Stimulated activated naive CD4-positive, alpha-beta T cell (primary cell): ENCODE measurements at regions not wholly inside any gene's neighbourhood (a gene's known extent, or its start where the extent isn't known, plus 50 kb on each side); places are given as distances from the start of the nearest gene placed in this dataset.

Experiments
- DNase-seq, 6 experiments: peaks; one replicate each; lab custom pipeline; 2025; lab: John Stamatoyannopoulos, UW

DNA sequence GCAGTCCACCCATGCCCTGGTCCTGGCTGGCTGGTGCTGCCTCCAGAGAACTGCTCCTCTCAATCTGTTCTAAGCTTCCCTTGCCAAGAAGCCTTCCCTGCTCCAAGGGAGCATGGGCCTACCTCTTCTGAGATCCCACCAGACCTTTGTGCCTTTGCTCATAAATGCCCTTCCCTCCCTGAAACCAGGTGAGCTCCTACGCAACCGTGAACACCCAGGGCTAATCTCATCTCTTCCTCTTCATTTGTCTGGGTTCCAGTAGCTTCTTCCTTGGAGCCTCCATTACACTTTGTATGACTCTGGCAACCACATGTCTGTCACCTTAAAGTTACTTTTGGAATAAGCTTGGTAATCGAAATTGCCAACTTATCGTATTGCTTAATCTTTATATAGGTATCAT is 270.6 kb downstream of the PBX3 start:
- DNase-seq, result no peak

DNA sequence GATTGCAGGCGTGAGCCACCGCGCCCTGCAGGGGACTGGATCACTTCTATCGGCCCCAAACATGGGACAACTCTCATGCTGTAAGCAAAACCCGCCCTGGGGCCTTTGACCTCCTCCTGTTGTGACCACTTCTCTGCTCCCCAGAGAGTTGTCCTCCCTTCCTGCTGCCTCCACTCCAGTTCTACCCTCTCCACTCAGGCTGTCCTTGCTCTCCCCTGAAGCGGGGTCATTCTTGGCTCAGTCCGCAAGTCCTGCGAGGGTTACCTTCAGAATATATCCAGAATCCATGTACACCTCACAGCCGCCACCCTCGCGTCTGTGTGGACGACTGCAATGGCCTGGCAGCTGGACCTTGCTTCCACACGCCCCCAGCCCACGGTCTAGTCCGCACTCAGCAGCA is 273.7 kb downstream of the PBX3 start:
- no peak for DNase-seq

DNA sequence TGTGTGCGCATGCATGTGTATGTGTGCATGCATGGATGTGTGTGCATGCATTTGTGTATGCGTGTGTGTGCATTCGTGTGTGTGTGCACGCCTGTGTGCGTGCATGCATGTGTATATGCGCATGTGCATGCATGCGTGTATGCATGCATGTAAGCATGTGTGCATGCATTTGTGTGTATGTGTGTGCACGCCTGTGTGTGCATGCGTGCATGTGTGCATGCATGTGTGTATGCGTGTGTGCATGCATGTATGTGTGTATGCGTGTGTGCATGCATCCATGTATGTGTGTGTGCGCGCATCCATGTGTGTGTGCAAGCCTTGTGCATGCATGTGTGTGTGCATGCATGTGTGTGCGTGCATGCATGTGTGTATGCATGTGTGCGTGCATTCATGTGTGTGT is 276.8 kb downstream of the PBX3 start:
- DNase-seq, result no peak

DNA sequence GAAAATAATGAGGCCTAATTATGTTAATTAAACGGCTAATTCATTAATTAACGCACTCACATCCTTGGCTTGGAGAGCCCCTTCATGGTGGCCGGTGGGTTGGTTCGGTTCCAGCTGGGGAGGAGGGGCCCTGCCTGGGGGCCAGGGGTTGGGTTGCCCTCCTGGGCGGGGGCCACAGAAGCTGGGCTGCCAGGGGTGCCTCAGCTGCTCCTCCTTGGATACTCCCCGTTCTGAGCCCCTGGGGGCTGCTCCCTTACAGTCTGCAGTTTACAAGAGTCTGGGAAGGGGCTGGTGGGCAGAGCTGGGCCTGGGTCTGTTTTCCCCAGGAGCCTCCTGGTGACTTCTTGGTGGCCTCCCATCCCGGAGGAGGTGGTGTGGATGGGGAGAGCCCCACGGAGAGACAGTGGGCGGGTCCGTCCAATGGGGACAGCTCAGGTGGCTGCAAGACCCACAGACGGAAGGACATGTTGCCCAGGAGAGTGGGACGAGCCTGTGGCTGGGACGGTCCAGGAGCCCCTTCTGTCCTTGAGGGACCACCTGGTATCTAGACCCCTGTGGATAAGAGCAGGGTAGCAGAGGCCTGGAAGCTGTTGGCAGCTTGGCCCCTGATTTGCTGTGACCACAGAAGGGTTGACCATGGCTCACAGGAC is 277.5 kb downstream of the PBX3 start:
- DNase-seq, result no peak

DNA sequence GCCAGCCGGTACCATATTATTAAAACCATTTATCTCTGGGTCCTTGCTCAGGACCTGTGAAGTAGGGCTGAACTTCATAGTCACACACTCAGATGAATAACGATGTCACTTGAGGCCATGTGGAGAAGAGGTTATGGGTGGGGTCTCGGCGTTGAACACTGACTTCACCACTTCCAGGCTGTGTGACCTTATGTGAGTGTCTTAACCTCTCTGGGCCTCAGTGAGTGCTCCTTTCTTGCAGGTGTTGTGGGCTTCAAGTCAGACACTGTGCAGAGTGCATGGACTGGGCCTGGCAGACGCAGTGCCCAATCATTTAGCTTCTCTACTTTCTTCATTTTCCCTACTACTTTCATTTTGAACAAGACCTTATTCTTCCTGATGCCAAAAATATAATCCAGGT is 278.8 kb downstream of the PBX3 start:
- no peak for DNase-seq

DNA sequence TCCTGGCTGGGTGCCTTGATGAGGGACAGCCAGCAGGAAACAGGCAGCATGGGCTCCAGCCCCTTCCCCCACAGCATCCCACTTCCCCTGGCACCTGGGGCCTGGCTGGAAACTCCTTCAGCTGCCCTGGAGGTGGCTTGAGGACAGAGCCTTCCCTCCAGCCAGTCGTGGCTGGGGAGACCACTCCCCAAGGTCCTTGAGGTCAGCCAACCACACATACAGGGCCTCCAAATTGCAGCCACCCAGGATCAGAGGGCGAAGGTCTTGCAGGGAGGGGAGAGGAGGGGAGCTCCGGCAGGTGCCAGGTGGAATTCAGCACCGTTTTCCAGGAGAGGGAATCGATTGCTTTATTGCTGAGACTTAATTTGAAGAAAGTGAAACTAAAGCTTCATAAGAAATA is 280.4 kb downstream of the PBX3 start:
- no peak for DNase-seq

DNA sequence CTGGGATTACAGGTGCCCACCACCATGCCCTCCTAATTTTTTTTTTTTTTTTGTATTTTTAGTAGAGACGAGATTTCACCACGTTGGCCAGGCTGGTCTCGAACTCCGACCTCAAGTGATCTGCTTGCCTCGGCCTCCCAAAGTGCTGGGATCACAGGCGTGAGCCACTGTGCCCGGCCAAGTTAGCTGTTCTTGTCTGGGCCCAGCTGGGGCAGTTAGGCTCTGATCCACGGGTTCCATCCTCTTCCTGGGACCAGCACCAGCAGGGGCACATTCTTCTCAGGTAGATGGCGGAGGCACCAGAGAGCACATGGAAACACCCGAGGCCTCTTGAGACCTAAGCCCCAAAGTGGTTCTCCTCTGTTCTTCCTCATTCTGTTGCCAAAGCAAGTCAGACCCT is 281.6 kb downstream of the PBX3 start:
- DNase-seq, result no peak

DNA sequence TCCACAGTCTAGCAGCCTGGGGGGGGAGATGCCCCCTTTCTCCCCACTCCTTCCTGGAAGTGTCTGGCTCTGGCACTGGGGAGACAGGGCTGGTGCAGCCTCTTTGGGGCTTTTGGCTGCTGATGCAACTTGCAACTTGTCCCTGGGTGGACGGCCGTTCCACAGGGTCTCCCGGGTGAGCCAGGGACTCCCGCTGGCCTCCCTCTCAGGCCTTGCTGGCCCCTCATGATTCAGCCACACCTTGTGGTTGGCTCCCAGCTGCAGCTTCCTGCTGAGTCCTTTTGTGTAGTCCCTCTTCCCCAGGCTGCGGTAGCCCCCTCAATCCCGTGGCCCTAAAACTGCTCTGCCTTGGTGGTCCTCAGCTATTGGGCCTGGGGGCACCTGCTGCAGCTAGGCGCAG is 283.5 kb downstream of the PBX3 start:
- DNase-seq, result no peak

DNA sequence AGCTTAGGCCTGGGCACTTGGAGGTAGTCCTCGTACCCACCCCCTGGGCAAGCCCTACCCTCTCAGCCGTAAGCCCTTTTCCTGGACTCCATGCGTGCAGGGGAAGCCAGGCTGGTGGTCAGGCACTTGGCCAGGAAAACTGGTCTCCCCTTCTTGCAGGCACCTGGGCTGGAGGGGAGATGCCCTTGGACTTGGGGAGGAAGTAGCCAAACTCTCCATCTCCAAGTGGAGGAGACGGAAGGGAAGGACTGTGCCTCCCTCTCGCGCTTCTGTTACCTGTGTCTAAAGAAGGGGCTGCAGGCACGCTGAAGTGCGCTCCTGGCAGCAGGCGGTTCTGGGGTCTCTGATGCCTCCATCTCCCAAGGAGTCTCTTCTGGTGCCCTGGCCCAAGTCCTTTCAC is 283.9 kb downstream of the PBX3 start:
- no peak for DNase-seq

DNA sequence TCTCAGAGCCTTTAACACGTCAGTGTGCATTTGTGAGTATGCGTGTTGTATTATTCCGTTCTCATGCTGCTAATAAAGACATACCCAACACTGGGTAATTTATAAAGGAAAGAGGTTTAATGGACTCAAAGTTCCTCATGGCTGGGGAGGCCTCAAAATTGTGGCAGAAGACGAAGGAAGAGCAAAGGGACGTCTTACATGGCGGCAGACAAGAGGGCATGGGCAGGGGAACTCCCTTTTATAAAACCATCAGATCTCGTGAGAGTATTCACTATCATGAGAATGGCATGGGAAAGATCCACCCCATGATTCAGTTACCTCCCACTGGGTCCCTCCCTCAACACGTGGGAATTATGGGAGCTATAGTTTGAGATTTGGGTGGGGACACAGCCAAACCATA is 285.0 kb downstream of the PBX3 start:
- DNase-seq, result no peak

DNA sequence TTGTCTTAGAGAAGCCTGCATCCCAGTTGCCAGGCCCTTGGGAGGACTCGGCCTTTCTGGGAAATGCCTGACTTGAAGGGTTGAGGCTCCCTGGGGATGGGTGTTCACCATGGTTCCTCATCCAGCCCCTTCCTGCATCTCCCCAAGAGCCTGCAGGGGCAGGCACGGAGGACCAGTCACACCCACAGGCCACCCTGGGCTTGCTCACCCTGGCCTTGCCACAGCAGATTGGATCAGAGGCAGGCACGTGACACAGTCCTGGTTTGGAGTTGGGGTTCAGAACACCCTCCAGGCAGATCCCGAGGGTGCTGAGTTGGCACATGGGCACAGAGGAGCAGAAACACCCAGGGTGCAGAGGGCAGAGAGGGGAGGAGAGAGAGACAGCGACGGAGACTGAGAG is 286.1 kb downstream of the PBX3 start:
- no peak for DNase-seq

DNA sequence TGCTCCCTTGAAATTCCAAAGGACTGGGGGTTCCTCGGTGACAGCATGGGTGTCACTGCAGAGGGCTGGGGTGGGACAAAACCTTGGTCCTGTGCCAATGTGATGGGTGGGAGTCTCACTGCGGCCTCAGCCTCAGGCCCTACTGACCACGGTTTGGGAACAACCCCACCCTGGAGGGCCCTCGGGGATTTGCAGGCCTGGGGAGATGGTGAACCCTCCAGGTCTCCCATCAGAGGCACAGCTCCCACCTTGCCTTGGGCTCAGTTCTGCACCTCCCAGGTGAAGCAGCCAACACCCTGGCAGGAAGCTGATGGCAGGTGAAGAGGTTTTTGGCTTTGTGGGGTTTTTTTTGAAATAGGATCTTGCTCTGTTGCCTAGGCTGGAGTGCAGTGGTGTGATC is 286.8 kb downstream of the PBX3 start:
- DNase-seq, result no peak

DNA sequence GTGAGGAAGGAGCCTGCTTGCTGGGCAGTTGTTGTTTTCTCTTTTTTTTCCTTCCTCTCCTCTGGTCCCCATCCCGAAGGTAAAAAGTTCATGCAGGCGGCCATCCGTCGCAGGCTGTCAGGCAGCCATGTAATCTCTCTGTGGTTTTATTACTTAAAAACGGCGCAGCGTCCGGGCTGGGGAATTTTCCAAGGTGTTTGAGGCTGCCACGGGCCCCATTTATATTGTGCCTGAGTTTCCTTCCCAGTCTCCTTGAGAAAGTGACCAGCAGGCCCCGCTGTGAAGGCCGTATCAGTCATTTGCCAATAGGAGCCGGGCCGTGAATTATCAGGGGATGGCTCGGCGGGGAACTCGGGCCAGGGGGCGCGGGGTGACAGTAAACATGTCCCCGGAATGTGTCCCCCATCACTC is 289.7 kb downstream of the PBX3 start:
- DNase-seq, result no peak

DNA sequence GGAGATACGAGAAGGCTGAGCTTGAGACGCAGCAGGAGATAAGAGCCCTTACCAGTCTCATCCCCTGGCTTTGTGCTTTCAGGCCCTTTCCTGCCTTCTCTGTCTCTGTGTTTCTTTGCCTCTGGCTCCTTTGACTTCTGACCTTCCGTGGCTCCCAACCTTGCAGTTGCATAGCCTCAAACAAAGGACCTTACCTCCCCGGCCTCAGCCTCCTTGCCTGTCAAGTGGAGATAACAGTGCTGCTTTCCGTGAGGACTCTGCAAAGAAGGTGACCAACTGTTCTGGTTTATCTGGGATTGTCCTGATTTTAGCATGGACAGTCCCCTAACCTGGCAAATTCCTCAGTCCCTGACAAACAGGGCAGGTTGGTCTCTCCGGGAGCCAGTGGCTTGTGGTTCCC is 287.8 kb upstream of the MVB12B start:
- no peak for DNase-seq

DNA sequence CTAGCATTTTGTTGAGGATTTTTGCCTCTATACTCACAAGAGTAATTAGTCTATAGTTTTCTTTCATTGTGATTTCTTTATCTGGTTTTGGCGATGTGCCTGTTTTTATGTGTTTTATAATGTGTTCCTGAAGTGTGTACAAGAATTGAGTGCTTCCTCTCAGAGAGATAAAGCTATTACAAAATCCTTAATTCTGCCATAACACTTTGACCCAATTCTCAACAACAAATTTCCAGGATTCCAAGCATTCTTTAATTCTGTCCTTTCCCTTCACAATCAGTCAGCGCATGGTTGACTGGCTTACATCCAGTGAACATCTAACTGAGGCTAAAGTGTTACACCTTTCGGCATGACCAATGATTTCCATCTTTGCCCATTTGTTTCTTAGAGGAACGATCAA is 282.9 kb upstream of the MVB12B start:
- no peak for DNase-seq

DNA sequence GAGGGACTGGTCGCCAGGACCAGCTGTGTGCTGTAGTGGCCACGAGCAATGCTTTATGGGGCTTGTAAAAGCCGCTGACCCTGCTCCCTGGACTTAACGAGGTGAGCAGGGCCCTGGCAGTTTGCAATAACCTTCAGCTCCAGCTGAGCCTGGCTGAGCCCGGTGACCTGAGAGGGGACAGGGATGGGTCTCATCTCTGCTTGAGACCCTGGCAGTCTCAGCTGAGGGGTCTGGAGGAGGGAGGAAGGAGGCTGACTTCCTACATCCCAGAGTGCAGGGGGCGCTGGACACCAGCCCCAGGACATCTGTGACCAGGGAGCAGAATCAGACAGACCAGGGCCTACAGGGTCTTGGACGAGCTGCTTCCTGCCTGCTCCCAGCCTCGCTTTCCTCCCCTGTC is 277.5 kb upstream of the MVB12B start:
- DNase-seq, result no peak

DNA sequence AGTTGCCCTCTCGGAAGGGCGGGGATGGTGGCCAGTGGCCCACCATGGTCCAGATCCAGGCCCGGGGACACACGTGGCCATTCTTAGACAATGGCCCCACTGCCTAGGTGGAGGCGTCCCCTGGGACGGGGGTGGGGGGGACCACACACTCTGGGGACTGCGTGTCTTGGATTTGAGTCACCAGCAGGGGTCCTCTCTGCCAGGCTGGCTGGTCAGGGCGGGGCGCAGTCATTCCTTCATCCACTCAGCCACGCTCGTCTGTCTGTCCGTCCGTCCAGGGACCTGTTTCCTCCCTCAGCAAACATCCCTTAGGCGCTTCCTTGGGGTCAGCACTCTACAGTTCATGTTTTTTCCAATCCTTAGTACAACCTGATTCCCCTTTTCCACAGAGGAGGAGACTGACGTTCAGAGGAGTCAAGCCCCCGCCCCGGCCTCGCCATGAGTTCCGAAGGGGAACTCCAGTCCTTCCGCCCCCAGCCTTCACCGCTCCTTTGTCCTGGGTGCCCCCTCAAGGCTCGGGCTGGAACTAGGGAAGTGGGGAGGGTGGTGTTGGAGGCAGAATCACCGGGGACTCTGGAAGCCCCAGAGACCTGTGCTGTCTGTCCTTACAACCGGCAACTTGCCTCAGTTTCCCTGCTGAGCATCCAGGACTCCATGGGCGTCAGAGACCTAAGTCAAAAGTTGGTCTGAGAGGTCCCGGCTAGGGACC is 276.6 kb upstream of the MVB12B start:
- DNase-seq, result no peak

DNA sequence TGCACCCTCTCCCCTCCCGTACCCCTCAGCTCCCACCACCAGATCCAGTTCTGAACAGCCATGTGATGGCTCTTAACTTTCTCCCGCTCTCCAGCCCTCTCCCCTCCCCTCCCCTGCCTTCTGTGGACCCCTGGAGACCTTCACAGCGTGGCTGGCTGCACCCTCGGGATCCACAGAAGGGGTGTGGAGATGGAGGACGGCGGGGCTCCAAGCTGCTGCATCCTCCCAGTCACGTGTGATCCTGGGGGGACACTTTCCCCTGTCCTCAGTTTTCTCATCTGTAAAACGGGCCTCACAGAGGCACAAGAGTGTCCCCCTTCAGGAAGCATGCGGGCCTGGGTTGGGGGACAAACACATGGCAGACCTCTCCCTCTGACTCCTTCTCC is 276.0 kb upstream of the MVB12B start:
- DNase-seq, result no peak

DNA sequence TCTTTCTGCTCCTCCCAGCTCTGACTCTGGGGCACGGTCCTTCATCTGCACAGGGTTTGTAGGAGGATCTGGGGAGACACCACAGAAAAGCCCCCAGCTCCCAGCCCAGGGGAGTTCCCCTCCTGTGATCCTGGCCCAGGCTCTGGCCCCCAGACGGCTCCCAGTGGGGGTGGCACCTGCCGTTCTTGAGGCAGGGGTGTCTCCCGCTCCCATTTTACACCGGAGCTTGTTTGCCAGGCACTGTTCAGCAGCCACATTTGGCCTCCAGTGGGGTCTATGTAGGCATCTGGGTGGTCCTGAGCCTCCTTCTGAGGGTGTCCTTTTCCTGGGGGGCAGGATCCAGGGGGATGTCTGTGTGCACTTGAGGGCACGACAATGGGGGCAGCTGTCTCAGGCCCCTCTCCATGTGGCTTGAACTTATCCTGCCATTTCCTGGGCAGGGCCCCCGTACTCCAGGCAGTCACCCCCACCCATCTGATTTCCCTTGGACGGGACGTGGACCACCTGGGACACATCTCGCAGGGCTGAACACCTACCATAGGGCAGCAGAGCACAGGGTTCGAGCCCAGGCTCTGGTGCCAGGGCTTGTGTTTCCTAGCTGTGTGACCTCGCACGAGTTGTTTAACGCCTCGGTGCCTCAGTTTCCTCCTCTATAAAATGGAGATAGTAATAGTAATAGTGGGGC is 275.0 kb upstream of the MVB12B start:
- DNase-seq, result no peak

DNA sequence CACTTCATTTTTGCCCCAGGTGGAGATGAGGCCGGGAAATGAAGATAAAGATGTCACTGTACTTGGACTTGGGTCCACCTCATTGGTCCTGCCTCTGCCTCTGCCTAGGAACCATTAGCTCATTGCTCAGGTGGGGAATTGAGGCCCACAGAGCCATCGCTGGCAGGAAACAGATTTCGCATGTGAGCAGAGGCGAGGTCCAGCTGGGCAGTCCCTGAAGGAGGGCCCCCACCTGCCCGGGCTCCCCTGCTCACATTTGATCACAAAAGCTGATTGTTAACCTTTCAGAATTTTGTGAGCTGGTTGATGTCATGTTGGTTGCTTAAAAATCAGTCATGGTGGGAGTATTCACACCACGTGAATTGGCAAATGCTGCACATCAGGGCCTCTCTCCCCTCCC is 273.8 kb upstream of the MVB12B start:
- DNase-seq, result no peak

DNA sequence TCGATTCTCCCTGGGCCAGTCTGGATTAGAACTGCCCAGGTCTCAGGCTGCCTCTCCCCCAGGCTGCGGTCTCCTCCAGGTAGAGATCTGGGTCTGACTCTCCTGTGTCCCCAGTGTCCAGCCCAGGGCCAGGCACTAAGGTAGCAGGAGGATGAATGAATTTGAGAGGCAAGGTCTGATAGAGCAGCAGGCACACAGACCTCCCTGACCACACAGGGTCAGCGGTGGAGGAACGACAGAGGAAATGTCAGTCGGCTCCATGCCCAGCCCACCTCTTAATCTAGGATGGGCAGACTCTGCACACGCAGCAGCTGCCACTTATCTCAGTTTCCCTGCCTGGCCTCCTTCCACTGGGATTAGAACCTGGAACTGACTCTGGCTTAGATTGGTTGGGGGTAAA is 272.7 kb upstream of the MVB12B start:
- DNase-seq, result no peak

DNA sequence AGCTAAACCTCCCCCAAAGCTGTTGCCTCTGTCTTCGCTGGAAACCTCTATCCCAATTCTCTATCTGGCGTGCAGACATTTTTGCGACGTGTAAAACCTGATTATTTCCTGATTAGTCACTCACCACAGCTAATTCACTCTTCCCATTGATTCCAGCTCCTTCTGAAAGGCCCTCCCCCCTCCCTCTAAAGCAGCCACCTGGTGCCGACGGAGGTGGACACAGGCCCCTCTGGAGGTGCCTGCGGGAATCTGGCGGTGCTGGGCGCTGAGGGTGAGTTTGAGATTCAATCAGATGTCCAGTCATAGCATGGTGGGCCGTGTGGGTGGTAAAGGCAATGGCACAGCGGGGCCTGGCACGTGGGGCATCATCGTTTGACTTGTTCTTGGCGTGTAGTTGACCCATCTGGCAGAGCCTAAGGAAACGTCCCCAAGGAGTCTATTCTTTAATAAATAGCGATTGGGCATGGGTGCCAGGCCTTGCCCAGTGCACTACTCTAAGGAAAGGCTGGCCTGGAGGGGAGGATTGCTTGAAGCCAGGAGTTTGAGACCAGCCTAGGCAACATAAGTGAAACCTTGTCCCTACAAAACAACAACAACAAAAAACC is 271.1 kb upstream of the MVB12B start:
- no peak for DNase-seq

DNA sequence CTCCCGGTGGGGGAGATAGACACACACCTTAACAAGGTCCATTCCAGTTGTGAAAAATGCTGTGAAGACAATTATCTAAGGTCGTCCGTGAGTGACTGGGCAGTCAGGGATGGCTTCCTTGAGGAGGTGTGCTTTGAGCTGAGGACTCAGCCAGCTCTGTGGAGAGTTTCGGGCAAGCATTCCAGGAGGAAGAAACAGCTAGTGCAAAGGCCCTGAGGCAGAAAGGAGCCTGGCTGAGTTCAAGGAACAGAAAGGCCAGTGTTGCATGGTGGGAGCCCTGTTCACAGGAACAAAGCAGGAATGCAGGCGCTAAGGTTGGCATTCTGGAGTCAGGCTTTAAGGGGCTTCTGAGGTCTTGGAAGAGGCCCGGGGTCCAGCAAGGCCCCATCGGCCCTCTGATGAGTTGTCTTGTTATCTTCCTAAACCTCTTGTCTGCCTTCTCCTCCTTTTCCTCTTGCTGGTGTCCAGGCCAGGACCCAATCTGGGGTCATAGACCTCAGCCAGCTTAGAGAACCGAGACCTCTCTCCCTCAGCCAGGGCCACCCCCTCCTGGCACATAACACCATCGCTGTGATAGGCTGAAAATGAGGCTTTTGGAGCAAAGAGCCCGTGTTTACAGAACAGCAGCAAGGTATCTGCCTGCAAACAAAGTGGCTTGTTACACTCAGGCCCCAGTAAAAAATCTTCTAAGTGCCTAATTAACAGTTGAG is 270.2 kb upstream of the MVB12B start:
- no peak for DNase-seq
